GM19455 (cell line): ENCODE measurements at regions not wholly inside any gene's neighbourhood (a gene's known extent, or its start where the extent isn't known, plus 50 kb on each side); places are given as distances from the start of the nearest gene placed in this dataset.

Source experiments
- ATAC-seq: cut with Tn5 transposase; IDR thresholded peaks from one replicate; pipeline ENCODE4 v1.9.1; 2021; ENCODE audit not compliant: unreplicated experiment

GRCh38 chr14:44788612-44789011 lies 173.1 kb downstream of the KLHL28 start:
- no peak for ATAC-seq

- ATAC-seq: no peak
Measured at GRCh38 chr14:44785096-44785495, 176.7 kb downstream of the KLHL28 start.

GRCh38 chr14:44783901-44784300 lies 177.8 kb downstream of the KLHL28 start:
- no peak for ATAC-seq

- no peak for ATAC-seq
Measured at GRCh38 chr14:44782775-44783238, 178.9 kb downstream of the KLHL28 start.

- no peak for ATAC-seq
Measured at GRCh38 chr14:44780989-44781388, 180.8 kb downstream of the KLHL28 start.

- ATAC-seq: no peak
Measured at GRCh38 chr14:44778604-44779003, 183.1 kb downstream of the KLHL28 start.

- no peak for ATAC-seq
Measured at GRCh38 chr14:44777584-44777983, 184.2 kb downstream of the KLHL28 start.

- ATAC-seq: no peak
Measured at GRCh38 chr14:44775248-44775647, 186.5 kb downstream of the KLHL28 start.

GRCh38 chr14:44774396-44774795 lies 187.4 kb downstream of the KLHL28 start:
- ATAC-seq: no peak

GRCh38 chr14:44771496-44771895 lies 190.3 kb downstream of the KLHL28 start:
- no peak for ATAC-seq

- ATAC-seq: no peak
Measured at GRCh38 chr14:44770201-44770600, 191.5 kb downstream of the KLHL28 start.

- ATAC-seq: no peak
Measured at GRCh38 chr14:44768935-44769334, 192.8 kb downstream of the KLHL28 start.

GRCh38 chr14:44767646-44768173 lies 194.0 kb downstream of the KLHL28 start:
- ATAC-seq: no peak

GRCh38 chr14:44766285-44766684 lies 195.5 kb downstream of the KLHL28 start:
- ATAC-seq: no peak

GRCh38 chr14:44763356-44763755 lies 198.4 kb downstream of the KLHL28 start:
- no peak for ATAC-seq

GRCh38 chr14:44759277-44759676 lies 202.5 kb downstream of the KLHL28 start:
- no peak for ATAC-seq

- ATAC-seq: no peak
Measured at GRCh38 chr14:44756554-44756953, 205.2 kb downstream of the KLHL28 start.

- no peak for ATAC-seq
Measured at GRCh38 chr14:44745371-44745770, 216.4 kb downstream of the KLHL28 start.

GRCh38 chr14:44742202-44742601 lies 219.5 kb downstream of the KLHL28 start:
- ATAC-seq: no peak

- no peak for ATAC-seq
Measured at GRCh38 chr14:44741431-44741830, 220.3 kb downstream of the KLHL28 start.

GRCh38 chr14:44736326-44736725 lies 225.4 kb downstream of the KLHL28 start:
- no peak for ATAC-seq

GRCh38 chr14:44732144-44732543 lies 225.1 kb upstream of the FSCB start:
- ATAC-seq: no peak

GRCh38 chr14:44730860-44731259 lies 223.8 kb upstream of the FSCB start:
- no peak for ATAC-seq
